ENCODE measurements at regions not wholly inside any gene's neighbourhood (a gene's known extent, or its start where the extent isn't known, plus 50 kb on each side); places are given as distances from the start of the nearest gene placed in this dataset.

- Histone ChIP-seq H3K4me3 (ENCODE audit: low read depth in 1 of 2, low read length in 2 of 2) (no peak overlapping the region), H3K36me3 (ENCODE audit: insufficient read depth, low read length) (no peaks in the 10 kb centered on the region), H4K20me1 (ENCODE audit: insufficient read depth, low read length) (no peaks in the 10 kb centered on the region), H3K79me2 (ENCODE audit: insufficient read depth, low read length) (no peaks in the 10 kb centered on the region), H3K27me3 (ENCODE audit: insufficient read depth, low read length, poor library complexity) (no peaks in the 10 kb centered on the region), H2AFZ (ENCODE audit: low read depth, low read length) (no peak overlapping the region), H3K9ac (ENCODE audit: low read depth, low read length) (no peak overlapping the region), H3K27ac (ENCODE audit: low read length) (no peak overlapping the region), H3K4me1 (ENCODE audit: insufficient read depth, low read length) (peaks cover 22% of the 10 kb centered on the region), H3K9me3 (ENCODE audit: insufficient read depth, low read length, severe bottlenecking) (no peaks in the 10 kb centered on the region), H3K4me2 (ENCODE audit: insufficient read depth, low read length) (no peak overlapping the region)
- TF ChIP-seq EZH2 (IDR thresholded peaks at IDR 0.05; ENCODE audit: borderline replicate concordance, low read depth, low read length, severe bottlenecking) (no peak), CTCF (IDR thresholded peaks at IDR 0.05; ENCODE audit: borderline replicate concordance, extremely low read depth, low read length, poor library complexity, severe bottlenecking) (no peak)
- DNase-seq (no peak), ATAC-seq (ENCODE audit: insufficient read depth, low read depth) (no peak)
Measured at GRCh38 chr15:93940226-93940625, 291.1 kb upstream of the MCTP2 start.

- Histone ChIP-seq H3K9me3 (ENCODE audit: insufficient read depth, low read length, severe bottlenecking) (no peaks in the 10 kb centered on the region), H3K79me2 (ENCODE audit: insufficient read depth, low read length) (no peaks in the 10 kb centered on the region), H3K4me1 (ENCODE audit: insufficient read depth, low read length) (0 out of 2 replicates have a peak, but pooled peaks cover 3% of the 10 kb centered on the region), H4K20me1 (ENCODE audit: insufficient read depth, low read length) (no peaks in the 10 kb centered on the region), H3K4me2 (ENCODE audit: insufficient read depth, low read length) (no peak overlapping the region), H3K4me3 (ENCODE audit: low read depth in 1 of 2, low read length in 2 of 2) (no peak overlapping the region), H3K27ac (ENCODE audit: low read length) (no peak overlapping the region), H3K27me3 (ENCODE audit: insufficient read depth, low read length, poor library complexity) (no peaks in the 10 kb centered on the region), H3K9ac (ENCODE audit: low read depth, low read length) (no peak overlapping the region), H3K36me3 (ENCODE audit: insufficient read depth, low read length) (no peaks in the 10 kb centered on the region), H2AFZ (ENCODE audit: low read depth, low read length) (no peak overlapping the region)
- no peak for DNase-seq
- no peak for ATAC-seq (ENCODE audit: insufficient read depth, low read depth)
- TF ChIP-seq EZH2 (IDR thresholded peaks at IDR 0.05; ENCODE audit: borderline replicate concordance, low read depth, low read length, severe bottlenecking), result no peak
- TF ChIP-seq CTCF (IDR thresholded peaks at IDR 0.05; ENCODE audit: borderline replicate concordance, extremely low read depth, low read length, poor library complexity, severe bottlenecking), result no peak
Measured at GRCh38 chr15:93932164-93932776, 299.1 kb upstream of the MCTP2 start.

- Histone ChIP-seq H3K4me3 (ENCODE audit: low read depth in 1 of 2, low read length in 2 of 2) (no peak overlapping the region), H3K4me2 (ENCODE audit: insufficient read depth, low read length) (no peak overlapping the region), H2AFZ (ENCODE audit: low read depth, low read length) (no peak overlapping the region), H3K36me3 (ENCODE audit: insufficient read depth, low read length) (no peaks in the 10 kb centered on the region), H3K9me3 (ENCODE audit: insufficient read depth, low read length, severe bottlenecking) (no peaks in the 10 kb centered on the region), H3K4me1 (ENCODE audit: insufficient read depth, low read length) (0 out of 2 replicates have a peak, but pooled peaks cover 3% of the 10 kb centered on the region), H3K79me2 (ENCODE audit: insufficient read depth, low read length) (no peaks in the 10 kb centered on the region), H3K27ac (ENCODE audit: low read length) (no peak overlapping the region), H4K20me1 (ENCODE audit: insufficient read depth, low read length) (no peaks in the 10 kb centered on the region), H3K27me3 (ENCODE audit: insufficient read depth, low read length, poor library complexity) (no peaks in the 10 kb centered on the region), H3K9ac (ENCODE audit: low read depth, low read length) (no peak overlapping the region)
- DNase-seq (no peak), ATAC-seq (ENCODE audit: insufficient read depth, low read depth) (no peak)
- no peak for TF ChIP-seq EZH2 (IDR thresholded peaks at IDR 0.05; ENCODE audit: borderline replicate concordance, low read depth, low read length, severe bottlenecking)
- TF ChIP-seq CTCF (IDR thresholded peaks at IDR 0.05; ENCODE audit: borderline replicate concordance, extremely low read depth, low read length, poor library complexity, severe bottlenecking), result no peak
Measured at GRCh38 chr15:93929375-93930094, 301.8 kb upstream of the MCTP2 start.
